ENCODE measurements at regions not wholly inside any gene's neighbourhood (a gene's known extent, or its start where the extent isn't known, plus 50 kb on each side); places are given as distances from the start of the nearest gene placed in this dataset.

DNA sequence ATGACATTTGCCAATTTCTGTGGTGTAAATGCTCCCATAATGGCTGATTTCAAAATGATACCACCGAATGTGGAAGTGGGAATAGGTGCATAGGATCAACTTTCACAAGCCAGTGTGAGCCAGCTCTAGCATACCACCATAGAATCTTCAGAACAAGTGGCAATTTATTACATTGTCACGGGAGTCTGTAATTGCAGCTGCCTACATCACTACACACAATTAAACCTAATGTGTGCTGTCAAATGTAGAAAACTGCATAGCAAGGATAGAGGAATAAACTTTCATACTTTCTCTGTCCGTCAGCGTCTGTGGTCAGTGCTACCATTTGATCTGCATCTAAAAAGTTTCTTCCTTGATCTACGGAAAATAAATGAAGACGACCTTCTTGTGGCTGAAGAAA is 417.8 kb upstream of the TOM1L1 start:
- Histone ChIP-seq H4K20me1 (ENCODE audit: insufficient read depth) (no peaks in the 10 kb centered on the region), H3K79me2 (replicated peaks; ENCODE audit: insufficient read depth, low read length) (no peaks in the 10 kb centered on the region)
- TF ChIP-seq POLR2AphosphoS5 (IDR thresholded peaks at IDR 0.05) (no peak), EZH2 (IDR thresholded peaks at IDR 0.05; ENCODE audit: borderline replicate concordance, insufficient read depth, low read length, poor library complexity, severe bottlenecking) (no peak), MXI1 (conservative IDR thresholded peaks at IDR 0.05; ENCODE audit: poor library complexity, severe bottlenecking) (no peak), RAD21 (conservative IDR thresholded peaks at IDR 0.05) (no peak), SMC3 (conservative IDR thresholded peaks at IDR 0.05; ENCODE audit: poor library complexity) (no peak), TAF1 (IDR thresholded peaks at IDR 0.05; ENCODE audit: low read depth) (no peak), EP300 (conservative IDR thresholded peaks at IDR 0.05; ENCODE audit: poor library complexity, severe bottlenecking) (no peak)
- TF ChIP-seq, protein P1, sequence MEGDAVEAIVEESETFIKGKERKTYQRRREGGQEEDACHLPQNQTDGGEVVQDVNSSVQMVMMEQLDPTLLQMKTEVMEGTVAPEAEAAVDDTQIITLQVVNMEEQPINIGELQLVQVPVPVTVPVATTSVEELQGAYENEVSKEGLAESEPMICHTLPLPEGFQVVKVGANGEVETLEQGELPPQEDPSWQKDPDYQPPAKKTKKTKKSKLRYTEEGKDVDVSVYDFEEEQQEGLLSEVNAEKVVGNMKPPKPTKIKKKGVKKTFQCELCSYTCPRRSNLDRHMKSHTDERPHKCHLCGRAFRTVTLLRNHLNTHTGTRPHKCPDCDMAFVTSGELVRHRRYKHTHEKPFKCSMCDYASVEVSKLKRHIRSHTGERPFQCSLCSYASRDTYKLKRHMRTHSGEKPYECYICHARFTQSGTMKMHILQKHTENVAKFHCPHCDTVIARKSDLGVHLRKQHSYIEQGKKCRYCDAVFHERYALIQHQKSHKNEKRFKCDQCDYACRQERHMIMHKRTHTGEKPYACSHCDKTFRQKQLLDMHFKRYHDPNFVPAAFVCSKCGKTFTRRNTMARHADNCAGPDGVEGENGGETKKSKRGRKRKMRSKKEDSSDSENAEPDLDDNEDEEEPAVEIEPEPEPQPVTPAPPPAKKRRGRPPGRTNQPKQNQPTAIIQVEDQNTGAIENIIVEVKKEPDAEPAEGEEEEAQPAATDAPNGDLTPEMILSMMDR (IDR thresholded peaks at IDR 0.05; ENCODE audit: poor library complexity, severe bottlenecking): no peak
- TF ChIP-seq, protein P2, sequence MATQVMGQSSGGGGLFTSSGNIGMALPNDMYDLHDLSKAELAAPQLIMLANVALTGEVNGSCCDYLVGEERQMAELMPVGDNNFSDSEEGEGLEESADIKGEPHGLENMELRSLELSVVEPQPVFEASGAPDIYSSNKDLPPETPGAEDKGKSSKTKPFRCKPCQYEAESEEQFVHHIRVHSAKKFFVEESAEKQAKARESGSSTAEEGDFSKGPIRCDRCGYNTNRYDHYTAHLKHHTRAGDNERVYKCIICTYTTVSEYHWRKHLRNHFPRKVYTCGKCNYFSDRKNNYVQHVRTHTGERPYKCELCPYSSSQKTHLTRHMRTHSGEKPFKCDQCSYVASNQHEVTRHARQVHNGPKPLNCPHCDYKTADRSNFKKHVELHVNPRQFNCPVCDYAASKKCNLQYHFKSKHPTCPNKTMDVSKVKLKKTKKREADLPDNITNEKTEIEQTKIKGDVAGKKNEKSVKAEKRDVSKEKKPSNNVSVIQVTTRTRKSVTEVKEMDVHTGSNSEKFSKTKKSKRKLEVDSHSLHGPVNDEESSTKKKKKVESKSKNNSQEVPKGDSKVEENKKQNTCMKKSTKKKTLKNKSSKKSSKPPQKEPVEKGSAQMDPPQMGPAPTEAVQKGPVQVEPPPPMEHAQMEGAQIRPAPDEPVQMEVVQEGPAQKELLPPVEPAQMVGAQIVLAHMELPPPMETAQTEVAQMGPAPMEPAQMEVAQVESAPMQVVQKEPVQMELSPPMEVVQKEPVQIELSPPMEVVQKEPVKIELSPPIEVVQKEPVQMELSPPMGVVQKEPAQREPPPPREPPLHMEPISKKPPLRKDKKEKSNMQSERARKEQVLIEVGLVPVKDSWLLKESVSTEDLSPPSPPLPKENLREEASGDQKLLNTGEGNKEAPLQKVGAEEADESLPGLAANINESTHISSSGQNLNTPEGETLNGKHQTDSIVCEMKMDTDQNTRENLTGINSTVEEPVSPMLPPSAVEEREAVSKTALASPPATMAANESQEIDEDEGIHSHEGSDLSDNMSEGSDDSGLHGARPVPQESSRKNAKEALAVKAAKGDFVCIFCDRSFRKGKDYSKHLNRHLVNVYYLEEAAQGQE (IDR thresholded peaks at IDR 0.05; ENCODE audit: borderline replicate concordance): no peak

DNA sequence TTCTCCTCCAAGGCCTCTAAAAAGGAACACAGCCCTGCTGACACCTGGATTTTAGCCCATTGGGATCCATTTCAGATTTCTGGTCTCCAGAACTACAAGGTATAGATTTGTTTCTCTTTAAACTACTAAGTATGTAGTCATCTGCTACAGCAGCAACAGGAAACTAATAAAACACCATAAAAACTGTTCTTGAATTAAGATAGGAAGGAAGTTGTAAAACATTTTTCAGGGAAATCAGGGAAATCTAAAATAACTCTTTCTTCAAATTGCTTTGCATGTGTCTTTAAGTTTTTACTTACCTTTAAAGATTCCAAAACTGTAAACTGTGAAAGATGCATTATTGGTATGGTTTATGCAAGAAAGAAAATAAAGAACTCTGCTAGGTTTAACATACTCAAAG is 407.0 kb upstream of the TOM1L1 start:
- no peaks in the 10 kb centered on the region for H3K9me3 ChIP-seq (ENCODE audit: low read length)
- H3K4me2 ChIP-seq (ENCODE audit: low read length): no peak overlapping the region
- no peak overlapping the region for H3K4me3 ChIP-seq (ENCODE audit: low read length)
- TF ChIP-seq TAF1 (IDR thresholded peaks at IDR 0.05; ENCODE audit: low read depth) (no peak), RAD21 (conservative IDR thresholded peaks at IDR 0.05) (no peak), MXI1 (conservative IDR thresholded peaks at IDR 0.05; ENCODE audit: poor library complexity, severe bottlenecking) (no peak), EP300 (conservative IDR thresholded peaks at IDR 0.05; ENCODE audit: poor library complexity, severe bottlenecking) (no peak), EZH2 (IDR thresholded peaks at IDR 0.05; ENCODE audit: borderline replicate concordance, insufficient read depth, low read length, poor library complexity, severe bottlenecking) (no peak), POLR2AphosphoS5 (IDR thresholded peaks at IDR 0.05) (no peak)
- H3F3A ChIP-seq (ENCODE audit: insufficient read depth, low read length, poor library complexity, severe bottlenecking): no peaks in the 10 kb centered on the region
- H3K27me3 ChIP-seq (ENCODE audit: insufficient read depth, low read depth, low read length): no peaks in the 10 kb centered on the region
- H3K79me2 ChIP-seq (replicated peaks; ENCODE audit: insufficient read depth, low read length): no peaks in the 10 kb centered on the region
- no peak overlapping the region for H3K9ac ChIP-seq (ENCODE audit: low read length)
- no peaks in the 10 kb centered on the region for H3K36me3 ChIP-seq (ENCODE audit: insufficient read depth, low read length)
- H4K20me1 ChIP-seq (ENCODE audit: insufficient read depth): no peaks in the 10 kb centered on the region
- no peaks in the 10 kb centered on the region for H3K9me2 ChIP-seq (ENCODE audit: insufficient read depth, low read length)
- no peak overlapping the region for H3K27ac ChIP-seq (ENCODE audit: low read length)
- no peak overlapping the region for H2AFZ ChIP-seq (ENCODE audit: low read depth, low read length)

More for the DNA sequence above, 417.8 kb upstream of the TOM1L1 start:
- H3K36me3 ChIP-seq (ENCODE audit: insufficient read depth, low read length): no peaks in the 10 kb centered on the region
- H3K4me2 ChIP-seq (ENCODE audit: low read length): no peak overlapping the region
- no peak overlapping the region for H3K27ac ChIP-seq (ENCODE audit: low read length)
- no peaks in the 10 kb centered on the region for H3K27me3 ChIP-seq (ENCODE audit: insufficient read depth, low read depth, low read length)
- H2AFZ ChIP-seq (ENCODE audit: low read depth, low read length): no peak overlapping the region
- H3K4me3 ChIP-seq (ENCODE audit: low read length): no peak overlapping the region
- no peaks in the 10 kb centered on the region for H3F3A ChIP-seq (ENCODE audit: insufficient read depth, low read length, poor library complexity, severe bottlenecking)
- no peaks in the 10 kb centered on the region for H3K9me3 ChIP-seq (ENCODE audit: low read length)
- no peaks in the 10 kb centered on the region for H3K9me2 ChIP-seq (ENCODE audit: insufficient read depth, low read length)
- no peak overlapping the region for H3K9ac ChIP-seq (ENCODE audit: low read length)
